HUDEP-2 (cell line): ENCODE measurements at regions not wholly inside any gene's neighbourhood (a gene's known extent, or its start where the extent isn't known, plus 50 kb on each side); places are given as distances from the start of the nearest gene placed in this dataset.

Source experiments
- DNase-seq, 76 experiments: peaks; one replicate each; lab custom pipeline; 2025; ENCODE audit not compliant: unreplicated experiment in 76 of 76; lab: John Stamatoyannopoulos, UW

- no peak for DNase-seq
Measured at GRCh38 chr4:129167640-129168260, 71.8 kb downstream of the C4orf33 start.

DNA sequence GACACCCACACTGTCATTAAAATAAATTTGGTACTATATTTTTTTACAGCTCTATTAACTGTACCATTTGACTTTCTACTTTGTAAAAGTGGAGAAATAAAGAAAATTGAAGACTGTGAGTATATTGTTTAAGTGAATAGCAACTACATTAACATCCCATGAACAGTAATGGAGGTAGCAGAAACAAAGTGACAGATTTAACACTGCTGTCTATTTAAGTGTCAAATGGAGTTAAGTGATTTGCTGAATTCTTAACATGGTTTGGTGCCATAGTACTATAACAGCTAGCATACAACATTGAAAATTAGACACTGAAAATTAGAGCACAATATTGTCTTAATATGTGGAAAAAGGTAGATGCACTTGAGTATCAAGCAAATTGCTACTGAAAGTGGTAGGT is 76.2 kb downstream of the C4orf33 start:
- no peak for DNase-seq

DNA sequence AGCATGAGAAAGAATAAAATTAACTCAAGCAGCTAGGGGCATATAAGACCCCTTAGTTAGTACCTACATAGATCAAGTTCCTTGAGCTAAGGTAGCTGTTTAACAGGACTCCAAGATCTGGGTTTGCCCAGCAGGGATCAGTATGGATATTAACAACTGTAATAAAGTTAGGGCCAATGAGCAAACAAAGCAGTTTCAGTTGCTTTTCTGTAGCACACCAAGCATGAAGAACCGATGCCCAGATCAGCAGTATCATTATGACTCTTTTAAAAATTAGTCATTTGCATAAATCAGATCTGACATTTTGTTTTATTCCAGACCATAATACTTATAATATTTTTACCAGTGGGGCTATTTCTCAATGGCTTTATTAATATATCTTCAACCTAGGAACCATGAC is 80.9 kb downstream of the C4orf33 start:
- no peak for DNase-seq

DNA sequence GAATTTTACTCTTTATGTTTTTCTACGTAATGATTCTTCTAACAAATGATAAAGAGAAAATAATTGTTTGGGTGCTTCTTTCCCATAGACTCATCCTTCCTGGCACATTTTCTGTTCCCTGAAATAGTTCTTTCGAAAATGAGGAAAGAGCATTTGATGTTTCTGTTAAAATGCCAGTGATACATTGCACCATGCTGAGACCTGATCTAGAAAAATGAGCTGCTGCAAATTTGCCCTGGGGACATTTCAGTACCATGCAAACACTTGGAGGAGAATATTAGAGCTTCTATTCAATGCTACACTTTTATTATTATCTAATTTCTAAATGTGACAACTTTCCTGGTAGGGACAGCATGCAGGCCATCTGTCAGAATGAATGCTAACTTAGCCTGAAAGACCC is 83.3 kb downstream of the C4orf33 start:
- DNase-seq: no peak

DNA sequence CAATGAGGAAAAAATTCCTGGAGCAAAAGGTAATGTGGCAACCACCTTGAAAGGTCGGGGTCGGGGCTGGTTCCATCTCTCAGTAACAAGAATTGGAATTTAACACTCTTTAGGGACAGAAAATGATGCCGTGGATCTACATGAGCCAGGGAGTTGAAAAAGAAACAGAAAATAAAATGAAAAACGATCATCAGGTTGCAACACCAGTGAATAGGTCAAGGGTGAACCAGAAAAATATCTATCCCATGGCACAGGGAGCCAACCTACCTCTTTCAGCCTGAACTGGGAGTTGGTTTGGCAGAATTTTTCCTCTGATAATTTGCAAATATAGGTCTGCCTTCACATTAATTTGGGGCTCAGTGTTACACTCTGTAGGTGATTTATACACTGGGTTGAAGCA is 93.7 kb downstream of the C4orf33 start:
- DNase-seq: no peak

GRCh38 chr4:129193357-129194100 is 97.6 kb downstream of the C4orf33 start:
- DNase-seq: no peak

DNA sequence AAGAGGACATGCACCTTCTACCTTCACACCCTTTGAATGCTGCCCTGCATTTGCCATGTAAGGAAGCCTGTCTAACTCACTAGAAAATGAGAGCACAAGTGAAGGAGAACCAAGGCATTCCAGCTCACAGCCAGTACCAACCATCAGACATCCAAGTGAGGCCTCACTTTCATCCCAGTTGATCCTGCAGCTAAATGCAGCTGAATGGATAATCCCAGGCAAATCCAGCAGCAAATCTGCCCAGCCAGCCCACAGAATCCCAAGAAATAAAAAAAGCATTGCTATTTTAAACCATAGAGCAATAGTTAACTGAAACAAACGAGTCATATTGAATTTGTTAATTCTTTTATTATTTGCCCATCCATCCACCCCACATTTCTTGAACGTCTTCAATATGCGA is 112.5 kb downstream of the C4orf33 start:
- DNase-seq: no peak

- DNase-seq: no peak
Measured at GRCh38 chr4:129213692-129214091, 117.7 kb downstream of the C4orf33 start.

DNA sequence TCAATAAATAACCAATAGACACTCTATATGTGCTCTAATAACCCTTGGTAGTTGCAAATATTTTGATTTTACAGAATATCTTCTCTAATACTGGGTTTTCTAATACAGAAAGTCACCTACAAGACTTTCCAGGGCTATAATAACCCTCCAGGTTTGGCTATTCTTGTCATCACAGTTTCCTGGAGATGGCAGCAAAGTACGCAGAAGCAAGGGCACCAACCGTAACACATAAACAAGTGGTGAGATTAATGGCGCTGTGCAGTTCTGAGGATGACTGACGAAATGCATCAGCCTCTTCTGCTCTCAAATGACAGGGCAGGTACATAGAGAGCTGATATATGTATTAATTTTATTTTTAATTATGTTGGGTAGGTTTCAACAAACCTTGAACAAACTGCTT is 122.4 kb downstream of the C4orf33 start:
- no peak for DNase-seq

DNA sequence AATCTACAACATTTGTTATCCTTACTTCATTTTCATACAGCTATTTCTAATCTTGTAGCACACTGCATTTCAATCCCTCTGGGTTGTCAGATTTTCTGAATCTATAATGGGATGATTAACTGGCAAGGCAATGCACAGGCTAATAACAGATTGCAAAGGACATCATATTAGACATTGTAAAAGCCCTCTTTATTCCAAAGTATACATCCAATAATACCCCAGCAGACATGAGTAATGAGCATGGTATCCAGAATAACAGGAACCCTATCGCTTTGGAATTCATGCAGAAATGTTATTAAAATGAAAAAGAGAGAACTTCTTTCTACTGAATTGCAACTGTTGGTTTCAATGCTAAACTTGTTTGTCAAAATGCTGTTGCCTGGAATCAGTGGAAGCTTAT is 122.9 kb downstream of the C4orf33 start:
- DNase-seq: no peak

GRCh38 chr4:129220254-129220653 is 124.3 kb downstream of the C4orf33 start:
- DNase-seq: no peak

DNA sequence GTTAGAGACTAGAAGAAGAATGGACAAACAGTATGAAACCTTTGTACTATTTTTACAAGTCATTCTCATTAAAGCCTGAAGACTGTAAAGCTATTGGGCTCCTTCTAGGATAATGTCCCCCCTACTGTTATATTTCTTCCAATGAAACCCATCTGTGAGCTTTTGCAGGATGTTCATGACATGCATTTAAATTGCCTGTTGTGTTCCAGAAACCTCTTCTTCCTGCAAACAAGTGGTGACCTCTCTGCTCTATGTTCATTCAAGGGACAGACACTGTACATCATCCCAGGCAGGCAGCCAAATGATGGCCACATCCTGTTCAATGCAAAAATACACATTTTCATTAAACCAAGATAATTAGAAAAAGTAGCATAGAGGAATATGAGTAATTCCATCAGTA is 128.0 kb downstream of the C4orf33 start:
- DNase-seq: no peak

DNA sequence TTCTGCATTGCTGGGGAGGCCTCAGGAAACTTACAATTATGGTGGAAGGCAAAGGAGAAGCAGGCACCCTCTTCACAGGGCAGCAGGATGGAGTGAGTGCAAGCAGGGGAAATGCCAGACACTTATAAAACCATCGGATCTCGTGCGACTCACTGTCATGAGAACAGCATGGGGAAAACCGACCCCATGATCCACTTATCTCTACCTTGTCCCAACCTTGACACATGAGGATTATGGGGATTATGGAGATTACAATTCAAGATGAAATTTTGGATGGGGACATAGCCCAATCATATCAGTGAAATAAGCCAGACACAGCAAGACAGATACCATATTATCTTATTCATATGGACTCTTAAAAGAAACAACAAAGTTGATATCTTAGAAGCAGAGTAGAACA is 134.9 kb downstream of the C4orf33 start:
- no peak for DNase-seq

DNA sequence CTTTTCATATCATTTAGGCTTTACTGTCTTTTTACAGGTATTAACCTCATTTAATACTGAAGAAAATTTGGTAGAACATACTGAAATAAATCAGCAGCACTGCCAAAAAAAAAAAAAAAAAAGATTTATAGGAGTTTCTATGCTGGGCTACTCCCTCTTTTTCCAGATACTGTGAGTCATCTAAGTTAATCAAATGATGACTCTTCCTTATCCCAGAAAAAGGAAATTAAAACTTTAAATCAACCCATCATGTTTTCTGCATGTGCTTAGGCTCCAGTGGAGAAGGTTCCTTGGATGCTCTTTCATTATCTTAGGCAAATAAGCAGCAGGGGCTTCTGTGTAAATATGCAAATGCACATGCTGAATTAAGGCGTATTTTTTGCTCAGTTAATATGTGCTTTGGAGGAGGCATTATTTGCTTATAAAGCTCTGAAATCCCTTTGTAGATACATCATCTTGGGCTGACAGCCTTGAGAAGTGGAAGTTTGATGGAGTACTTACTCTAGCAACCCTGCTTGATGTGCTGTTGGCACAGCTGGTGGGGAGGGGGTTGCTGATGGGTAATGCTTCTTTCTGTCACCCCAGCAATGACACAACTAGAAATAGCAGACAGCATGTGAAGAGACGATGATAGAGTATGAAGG is 136.1 kb downstream of the C4orf33 start:
- no peak for DNase-seq

GRCh38 chr4:129232589-129233337 is 136.8 kb downstream of the C4orf33 start:
- no peak for DNase-seq

DNA sequence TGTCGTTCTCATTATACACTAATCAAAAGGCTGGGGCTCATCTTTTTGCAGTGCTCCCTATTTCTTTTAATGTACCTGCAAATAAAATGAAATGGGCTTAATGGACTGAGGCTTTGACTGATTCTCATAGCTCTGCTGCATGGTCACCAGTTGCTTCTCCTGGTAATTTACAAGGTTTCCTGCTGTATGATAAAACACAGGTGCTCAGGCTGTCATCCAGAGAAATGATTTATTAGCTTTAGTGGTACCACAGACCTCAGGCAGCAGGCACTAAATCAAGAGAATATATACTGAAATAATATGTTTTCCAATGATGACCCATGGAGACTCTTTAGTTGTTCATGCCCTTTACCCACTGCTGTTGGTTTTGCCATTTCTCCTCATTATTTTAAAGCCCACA is 137.7 kb downstream of the C4orf33 start:
- DNase-seq: no peak

DNA sequence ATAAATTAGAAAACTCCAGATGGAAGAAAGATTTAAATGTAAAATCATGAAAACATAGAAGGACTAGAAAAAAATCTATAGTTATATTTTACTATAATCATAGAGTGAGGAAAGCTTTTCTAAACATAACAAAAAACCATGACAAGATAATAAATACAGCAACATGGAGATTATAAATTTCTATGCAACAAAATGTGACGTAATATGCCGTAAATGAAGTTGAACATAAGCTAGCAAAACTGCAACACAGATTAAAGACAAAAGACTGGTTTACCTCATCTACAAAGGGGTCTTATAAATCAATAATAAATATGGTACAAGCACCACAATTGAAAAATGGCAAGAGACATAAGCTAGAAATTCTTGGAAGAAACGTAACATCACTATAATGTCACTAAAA is 140.4 kb downstream of the C4orf33 start:
- no peak for DNase-seq

- no peak for DNase-seq
Measured at GRCh38 chr4:129239088-129239487, 143.1 kb downstream of the C4orf33 start.

GRCh38 chr4:129240816-129241215 is 144.9 kb downstream of the C4orf33 start:
- no peak for DNase-seq

GRCh38 chr4:129246145-129246544 is 150.2 kb downstream of the C4orf33 start:
- no peak for DNase-seq

GRCh38 chr4:129246910-129247461 is 151.0 kb downstream of the C4orf33 start:
- DNase-seq: no peak
